ENCODE measurements at regions not wholly inside any gene's neighbourhood (a gene's known extent, or its start where the extent isn't known, plus 50 kb on each side); places are given as distances from the start of the nearest gene placed in this dataset.

DNA sequence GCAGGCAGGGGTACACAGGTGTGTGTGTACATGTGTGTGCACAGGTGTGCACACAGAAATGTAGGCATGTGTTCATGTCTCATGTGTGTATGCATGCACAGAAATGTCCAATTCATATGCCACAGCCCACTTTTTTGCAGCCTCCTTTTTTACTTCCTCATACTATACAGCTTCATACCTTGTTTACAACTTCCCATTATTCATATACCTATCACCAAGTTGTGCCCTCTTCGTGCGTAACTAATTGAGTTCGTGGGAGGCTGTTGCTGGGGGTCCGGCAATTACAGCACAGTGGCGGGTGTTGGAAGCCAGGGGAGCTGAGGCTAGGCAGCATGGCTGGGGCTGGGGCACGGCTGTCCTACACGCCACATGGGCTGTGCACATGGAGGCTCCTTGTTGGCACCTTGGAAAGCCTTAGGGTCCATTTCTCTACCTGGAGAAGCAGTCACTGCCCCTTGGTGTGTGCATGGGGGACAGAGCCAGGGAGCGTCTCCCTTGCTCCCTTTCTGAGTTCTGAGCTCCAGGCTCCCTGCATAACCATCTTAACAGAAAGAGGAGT, 266.7 kb downstream of the ENGASE start:
- no peak for DNase-seq (ENCODE audit: low spot score)

DNA sequence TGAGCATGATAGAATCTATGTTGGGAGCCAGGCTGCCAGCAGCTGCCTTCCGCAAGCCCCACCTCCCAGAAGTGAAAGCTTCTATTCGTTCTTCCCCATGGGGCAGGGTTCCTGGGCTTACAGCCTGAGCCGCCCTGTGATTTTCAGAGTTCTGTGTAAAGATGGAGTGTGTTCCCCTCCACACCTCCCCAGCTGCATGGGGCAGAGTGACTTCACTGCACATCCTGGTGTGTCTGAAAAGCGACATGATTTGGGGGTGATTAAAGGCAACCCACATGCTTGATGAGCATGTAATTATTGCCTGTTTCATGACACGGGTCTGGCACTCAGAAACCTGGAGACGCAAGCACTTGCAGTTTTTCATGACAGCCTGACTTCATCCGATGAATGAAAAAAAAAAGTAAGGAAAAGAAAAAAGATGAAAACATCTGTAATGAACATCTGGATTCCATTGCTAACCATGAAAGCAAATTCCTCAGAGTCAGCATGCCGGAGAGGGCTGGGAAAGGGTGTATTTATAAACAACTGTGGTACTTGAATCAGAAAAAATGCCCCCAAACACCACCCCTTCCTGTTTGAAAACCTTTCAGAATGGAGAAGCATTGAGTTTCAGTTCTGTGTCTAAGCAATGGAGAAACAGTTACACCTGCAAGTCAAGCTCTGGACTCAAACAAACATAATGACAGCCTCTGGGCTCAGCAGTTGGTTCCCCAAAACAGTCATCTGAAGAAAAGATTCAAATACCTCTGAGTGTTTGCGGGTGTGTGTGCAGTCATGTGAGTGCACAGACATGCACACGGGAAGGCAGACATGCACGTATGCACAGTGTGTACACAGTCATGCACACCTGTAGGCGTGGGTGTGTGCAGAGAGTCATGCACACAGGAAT, 266.0 kb downstream of the ENGASE start:
- DNase-seq (ENCODE audit: low spot score): no peak

DNA sequence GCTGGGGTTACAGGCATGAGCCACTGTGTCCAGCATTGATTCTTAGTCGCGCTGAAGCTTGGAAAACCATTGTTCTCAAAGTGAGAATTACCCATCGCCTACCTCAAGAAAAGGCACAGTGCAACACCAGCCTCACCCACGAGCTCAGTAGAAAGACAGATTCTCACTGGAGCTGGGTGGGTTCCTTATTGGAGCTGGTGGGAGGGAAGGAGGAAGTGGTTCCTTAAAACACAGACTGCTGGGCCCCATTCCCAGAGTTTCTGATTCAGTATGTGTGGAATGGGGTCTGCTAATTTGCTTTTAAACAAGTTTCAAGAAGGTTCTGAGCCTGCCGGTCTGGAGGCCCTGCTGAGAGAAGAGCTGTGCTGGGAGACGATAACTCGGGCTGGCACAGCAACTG, 264.7 kb downstream of the ENGASE start:
- DNase-seq (ENCODE audit: low spot score): no peak

DNA sequence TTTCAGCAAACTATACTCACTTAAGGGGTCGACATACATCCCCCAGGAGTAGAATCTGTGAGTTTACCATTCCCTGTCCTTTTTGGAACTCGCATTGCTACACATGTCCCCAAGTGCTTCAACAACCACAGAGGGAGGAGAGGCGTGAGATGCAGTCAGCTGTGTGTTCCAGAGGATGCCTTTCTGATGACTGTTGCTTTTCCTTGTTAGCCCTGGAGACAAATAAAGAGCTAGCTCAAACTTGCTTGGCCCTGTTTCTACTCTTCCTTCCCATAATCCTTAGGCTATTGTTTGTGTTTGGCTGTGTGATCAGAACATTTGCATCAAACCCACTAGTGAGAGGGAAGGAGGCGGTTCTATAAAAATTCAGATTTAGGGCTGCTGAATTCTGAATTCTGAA, 264.0 kb downstream of the ENGASE start:
- DNase-seq (ENCODE audit: low spot score): no peak

DNA sequence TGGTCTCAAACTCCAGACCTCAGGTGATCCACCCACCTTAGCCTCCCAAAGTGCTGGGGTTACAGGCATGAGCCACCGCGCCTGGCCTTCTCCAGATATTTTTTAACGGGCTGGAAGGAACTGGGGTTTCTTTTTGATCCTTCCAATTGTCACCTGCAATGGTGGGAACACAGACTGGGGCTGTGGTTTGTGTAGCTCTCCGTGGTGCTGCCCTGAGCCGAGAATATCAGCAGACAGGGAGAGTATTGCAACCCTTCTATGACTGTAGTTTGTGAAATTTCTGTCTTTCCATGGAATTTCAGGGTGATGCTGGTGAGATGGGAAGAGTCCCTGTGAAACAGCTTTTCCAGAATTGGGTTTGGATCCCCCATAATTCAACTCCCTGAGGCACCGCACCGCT, 263.5 kb downstream of the ENGASE start:
- DNase-seq (ENCODE audit: low spot score): no peak

DNA sequence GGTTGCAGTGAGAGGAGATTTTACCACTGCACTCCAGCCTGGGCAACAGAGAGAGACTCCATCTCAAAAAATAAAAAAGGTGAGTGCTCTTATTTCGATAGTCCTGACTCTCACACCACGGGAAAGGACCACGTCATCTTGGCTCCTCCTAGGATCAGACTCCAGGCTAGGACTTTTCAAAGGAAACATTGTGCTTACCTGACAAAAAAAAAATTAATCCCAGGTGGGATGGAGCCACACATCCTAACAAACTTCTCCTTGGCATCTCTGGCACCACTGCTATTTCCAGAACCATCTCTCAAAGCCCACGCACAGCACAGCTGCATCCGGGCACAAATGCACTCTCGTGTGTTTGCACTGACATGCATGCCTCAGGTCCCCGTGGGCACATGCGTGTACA, 262.4 kb downstream of the ENGASE start:
- DNase-seq (ENCODE audit: low spot score): no peak

DNA sequence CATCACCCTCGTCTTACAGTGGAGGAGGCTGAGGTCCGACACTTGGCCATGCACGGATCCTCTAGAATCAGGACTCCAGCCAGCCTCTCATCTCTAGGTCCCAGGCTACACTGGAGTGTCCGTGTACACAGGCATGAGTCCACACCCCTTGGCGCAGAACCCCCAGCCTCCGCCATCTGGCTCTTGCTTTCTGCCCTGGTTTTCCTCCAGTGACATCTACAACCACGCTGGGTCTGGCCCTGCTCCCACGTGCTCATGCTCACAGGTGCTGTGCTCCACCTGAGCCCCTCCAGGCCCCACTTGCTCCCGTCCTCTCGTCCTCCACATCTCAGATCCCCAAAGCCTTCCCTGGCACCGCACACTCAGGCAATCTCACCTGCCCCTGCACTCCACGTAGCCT, 260.8 kb downstream of the ENGASE start:
- DNase-seq (ENCODE audit: low spot score): no peak

DNA sequence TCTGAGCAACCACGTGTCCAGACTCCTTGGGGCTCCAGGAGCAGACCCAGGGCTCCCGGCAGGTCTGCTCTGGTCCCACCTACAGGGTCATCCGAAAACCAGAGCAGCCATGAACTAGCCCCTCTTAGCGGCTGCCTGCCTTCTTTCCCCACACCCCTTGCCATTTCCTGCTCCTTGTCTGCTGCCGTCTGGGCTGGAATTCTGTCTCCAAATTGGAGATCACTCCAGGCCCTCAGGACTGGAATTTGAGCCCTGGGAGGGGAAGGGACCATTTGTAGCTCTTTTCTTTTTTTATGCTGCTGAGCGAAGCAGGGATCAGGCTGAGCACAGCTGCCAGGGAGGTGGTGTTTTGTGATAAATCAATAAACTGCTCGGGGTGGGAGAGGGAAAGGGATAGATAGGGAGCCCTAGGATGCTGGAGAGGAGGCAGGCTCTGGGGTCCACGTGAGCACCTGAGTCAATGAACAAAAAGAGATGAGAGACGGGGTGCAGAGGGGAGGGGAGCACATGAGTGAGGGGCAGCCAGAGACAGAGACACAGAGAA, 257.5 kb downstream of the ENGASE start:
- DNase-seq (ENCODE audit: low spot score): no peak

DNA sequence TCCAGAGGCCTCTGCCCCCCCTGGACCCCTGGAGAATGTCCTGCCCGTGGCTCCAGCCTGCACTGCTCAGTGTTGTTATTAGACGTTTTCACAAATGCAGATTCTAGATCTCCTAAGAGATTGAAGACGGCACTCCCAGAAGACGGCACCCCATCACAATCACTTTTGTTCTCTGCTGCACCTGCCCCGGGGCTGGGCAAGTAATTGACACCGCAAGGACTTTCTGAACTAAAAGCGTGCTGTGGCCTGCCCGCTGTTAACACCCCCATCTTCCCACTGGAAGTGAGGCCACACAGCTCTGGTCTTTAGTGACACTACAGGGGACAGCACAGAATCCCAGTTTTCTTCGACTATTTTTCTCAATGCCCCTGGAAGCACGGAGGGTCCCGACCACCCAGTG, 256.9 kb downstream of the ENGASE start:
- DNase-seq (ENCODE audit: low spot score): no peak

DNA sequence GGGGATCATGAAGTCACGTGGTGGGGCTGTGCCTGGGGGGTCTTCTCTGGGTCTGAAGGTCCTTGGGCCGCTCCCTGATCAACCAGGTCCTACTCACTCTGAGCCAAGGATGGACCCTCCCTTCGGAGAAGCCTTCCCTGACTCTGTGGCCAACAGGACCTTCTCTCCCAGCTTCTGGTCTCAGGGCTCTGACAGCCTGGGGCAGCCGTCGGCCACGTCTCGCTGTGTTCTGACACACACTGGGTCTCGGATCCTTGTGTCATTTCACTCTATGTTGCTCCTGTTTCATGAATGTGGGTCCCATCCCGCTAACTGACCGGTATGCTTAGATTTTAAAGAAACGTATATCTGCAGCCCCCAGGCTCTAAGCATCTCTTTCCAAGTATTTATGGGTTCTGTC, 256.1 kb downstream of the ENGASE start:
- DNase-seq (ENCODE audit: low spot score): no peak

DNA sequence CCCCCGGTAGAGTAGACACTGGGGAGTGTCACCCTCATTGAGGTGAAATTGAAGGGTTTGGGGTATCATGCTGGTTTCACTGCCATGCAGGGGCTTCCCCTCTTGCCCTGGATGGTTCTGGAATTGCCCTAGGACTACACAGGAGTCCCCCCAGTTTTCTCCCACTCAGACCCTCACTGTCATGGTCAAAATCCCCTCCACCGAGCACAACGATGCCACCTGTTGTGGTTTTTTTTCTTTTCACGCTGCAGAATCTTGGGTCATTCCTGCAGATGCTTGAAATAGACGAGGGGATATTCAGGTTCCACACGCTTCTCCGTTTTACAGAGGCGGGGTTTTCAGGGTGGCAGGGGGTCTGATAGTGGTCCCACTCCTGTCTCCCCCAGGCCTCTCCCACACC, 255.6 kb downstream of the ENGASE start:
- no peak for DNase-seq (ENCODE audit: low spot score)

DNA sequence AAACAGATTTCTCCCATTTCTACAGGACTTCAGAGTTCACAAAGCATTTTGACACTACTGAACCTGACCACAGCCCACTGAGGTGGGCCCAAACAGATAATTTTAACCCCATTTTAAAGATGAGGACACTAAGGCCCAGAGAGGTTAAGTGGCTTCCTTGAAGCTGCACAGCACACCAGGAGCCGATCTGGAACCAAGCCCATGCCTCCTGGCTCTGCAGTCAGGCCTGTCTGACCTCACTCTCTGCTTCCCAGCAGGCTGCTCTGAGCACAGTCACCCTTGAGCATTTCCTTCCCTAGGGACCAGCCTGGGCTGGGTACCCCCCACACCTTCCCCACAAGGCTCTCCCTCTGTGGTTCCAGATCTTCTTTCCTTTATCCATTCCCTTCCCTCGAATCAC, 252.2 kb downstream of the ENGASE start:
- no peak for DNase-seq (ENCODE audit: low spot score)

DNA sequence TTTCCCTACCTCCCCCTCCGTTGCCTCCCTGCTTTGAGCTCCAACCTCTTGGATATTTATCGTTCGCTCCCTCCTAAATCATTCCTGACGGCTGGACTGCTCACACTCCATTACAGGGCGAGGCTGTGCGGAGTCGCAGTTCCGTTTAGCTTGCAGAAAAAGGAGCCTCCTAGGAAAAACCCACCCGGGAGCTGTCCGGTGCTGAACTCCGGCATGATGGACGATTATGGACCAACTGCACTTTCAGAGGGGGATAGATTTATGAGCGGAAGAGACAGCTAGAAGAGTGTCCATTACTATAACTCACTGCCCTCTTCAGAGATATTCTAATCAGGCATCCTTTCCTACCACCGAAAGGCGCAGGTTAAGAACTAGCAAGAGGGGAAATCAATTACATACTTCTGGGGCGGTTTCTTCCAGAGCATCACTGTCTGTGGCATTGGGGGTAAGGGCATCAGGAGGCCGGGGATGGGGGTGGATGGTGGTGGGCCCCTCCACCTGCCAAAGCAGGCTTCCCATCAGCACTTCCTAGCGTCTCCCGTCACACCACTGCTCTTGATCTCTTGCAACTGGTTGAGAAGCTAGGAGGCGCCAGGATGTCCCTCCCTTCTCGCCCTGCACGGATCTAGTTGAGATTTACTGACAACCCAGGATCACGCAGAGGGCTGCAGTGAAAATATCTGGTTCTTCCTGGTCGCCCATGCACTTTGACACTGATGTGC, 251.2 kb downstream of the ENGASE start:
- DNase-seq (ENCODE audit: low spot score): no peak

DNA sequence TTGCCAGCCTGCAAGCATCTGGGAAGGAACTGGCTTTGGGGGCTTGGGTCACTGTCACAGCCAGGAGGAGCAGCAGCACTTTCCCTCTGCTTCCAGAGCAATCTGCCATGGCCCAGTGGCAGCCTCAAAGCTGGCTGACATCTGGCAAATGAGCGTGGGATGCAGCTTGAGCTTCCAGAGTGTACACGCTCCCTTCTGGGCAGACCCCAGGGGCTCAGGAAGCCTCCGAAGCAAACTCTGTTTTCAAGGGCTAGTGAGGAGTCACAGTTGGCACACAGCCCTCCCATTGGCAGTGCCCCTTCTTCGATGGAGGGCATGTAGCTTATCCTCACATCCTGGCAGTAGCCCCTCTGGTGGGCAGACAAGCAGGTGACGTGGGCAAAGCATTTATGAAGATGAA, 249.6 kb downstream of the ENGASE start:
- no peak for DNase-seq (ENCODE audit: low spot score)

DNA sequence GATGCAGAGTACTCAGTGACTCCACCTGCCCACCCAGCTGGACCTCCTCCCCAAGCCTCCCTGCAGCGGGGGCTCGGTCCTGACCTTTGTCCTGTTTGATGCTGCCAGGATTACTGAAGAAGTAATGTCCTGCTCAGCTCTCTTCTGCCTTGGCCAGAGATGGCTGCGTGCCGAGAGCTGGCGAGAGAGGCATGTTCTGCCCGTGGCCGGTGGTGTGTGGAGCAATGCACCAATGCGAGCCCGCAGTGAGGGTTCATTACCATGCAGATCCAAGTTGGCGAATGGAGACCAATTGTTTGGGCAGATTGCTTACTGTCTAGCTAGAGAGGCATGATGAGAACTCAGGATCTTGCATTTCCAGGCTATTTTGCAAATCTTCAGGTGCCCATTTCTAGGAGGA, 248.9 kb downstream of the ENGASE start:
- DNase-seq (ENCODE audit: low spot score): no peak

DNA sequence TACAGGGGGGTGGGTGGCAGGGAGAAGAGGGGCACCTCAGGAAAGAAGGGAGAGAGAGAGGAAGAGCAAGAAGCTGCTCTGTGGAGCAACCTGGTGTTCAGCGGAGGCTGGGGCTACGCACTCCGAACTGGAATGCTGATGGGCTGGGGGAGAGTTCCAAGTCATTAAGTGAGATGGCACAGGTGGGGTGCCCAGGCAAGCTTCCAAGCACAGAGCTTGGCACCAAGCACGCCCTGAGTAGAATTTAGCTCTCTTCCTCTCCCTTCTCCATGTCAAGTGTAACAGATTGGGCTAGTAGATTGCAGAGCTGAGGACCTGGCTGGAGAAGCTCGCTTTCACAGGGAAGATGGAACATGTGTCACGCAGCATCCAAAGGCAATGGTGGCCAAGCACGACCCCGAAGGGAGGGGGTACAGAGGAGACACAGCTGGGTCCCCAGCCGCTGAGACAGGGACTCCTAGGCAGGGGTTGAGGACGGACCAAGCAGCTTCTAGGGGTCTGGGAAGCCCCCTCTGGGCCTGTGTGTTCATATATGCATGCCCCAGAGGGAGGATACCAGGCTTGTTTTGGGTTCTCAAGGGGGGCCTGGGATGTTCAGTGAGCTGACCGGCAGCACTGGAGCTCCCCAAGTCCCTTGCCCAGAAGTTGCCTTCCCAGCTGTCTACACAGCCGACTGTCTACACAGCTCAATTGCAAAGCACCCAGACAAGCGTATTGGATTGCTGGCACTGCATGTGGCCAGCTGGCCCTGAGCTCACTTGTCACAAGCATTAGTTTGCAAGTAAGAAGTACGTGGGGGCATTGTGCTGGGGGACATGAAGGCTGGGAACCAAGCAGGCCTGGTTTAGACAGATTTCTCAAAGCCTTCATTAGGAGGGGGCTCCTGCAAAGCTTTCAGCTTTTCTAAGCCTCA, 247.8 kb downstream of the ENGASE start:
- DNase-seq (ENCODE audit: low spot score): no peak

DNA sequence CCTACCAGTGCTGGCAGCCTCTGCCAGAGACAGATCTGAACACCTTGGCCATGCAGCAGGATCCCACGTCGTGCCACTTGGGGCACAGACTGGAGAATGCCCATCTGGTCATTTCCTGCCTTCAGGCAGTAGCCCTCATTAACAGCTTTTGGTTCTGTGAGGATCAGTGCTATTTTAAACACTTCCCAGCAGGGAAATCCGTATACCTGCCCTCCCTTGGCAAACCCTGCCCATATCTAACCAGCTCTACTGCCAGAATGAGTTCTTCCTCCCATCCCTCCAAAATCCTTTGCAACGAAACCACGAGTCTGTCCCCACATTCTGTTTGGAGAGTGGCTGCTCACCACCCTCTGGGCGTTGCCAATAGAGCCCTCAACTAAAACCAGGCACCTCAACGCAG, 245.7 kb downstream of the ENGASE start:
- DNase-seq (ENCODE audit: low spot score): no peak

DNA sequence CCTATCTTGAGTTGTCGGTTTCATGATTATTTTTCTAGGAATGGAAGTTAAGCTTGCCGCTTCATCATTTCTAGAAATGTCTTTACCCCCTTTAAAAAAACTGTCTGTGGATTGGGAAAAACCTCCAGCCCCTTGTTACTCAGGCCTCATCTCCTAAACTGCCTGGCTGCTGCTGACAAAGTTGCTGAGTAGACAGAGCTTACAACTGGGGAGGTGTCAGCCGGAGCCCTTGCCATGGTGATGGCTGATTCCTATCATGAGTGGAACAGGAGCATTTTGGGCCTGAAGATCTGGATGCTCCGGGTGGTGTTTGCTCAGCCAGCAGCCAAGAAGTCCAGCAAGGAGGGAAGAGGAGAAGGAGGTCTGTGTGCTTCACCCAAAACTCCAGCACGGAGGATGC, 243.3 kb downstream of the ENGASE start:
- no peak for DNase-seq (ENCODE audit: low spot score)

DNA sequence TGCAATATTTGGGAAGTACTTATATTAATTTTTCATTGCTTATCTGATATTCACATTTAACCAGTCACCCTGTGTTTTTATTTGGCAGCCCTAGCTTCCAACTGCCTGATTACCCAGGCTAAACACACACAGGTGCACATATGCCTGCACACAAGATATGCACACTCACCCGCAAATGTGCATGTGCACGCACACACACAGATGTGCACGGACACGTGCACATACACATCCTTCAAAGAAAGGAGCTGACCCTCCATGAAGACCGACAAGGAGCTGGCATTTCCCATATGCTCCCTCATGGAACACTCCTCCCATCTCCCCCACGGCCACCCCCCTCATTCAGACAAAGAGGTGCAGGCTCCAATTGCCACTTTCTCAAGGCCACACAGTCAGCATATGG, 242.2 kb downstream of the ENGASE start:
- no peak for DNase-seq (ENCODE audit: low spot score)

DNA sequence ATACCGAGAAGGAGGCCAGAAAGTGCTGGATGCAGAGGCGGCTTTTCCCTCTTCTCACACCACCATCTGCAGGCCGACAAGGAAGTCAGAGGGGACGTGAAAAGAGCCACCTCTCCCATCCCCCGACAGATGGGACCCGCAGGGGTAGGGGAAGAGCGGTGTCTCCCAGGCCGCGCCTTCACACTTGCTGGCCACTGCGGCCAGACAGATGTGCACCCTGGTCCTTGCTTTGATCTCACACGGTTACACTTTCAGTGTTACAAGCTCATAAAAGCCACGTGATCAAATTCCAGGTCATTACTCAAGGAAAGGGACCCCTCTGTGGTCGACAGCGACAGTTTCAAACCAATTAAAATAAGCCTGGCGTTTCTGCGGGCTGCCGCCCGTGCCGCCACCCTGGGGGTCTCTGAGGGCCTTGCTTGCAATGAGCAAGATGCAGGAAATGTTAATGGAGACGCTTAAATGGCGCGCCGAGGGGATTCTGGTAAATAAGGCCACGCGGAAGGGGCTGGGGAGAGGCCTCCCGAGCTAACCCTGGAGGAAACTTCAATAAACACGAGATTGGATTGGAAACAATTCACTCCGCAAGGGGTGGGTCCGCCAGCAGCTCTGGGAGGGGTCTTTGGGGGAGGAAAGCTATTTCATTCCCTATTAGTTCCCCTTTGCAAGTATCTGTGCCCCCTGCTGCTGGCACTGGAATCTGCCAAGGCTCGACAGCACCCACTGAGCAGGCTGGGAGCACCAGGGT, 240.9 kb downstream of the ENGASE start:
- no peak for DNase-seq (ENCODE audit: low spot score)
